GM21786 (cell line): ENCODE measurements at regions not wholly inside any gene's neighbourhood (a gene's known extent, or its start where the extent isn't known, plus 50 kb on each side); places are given as distances from the start of the nearest gene placed in this dataset.

ENCODE experiments used
- ATAC-seq: cut with Tn5 transposase; IDR thresholded peaks from one replicate; pipeline ENCODE4 v1.9.1; 2021; ENCODE audit not compliant: unreplicated experiment

GRCh38 chr3:16103472-16103871 is 71.0 kb upstream of the GALNT15 start:
- no peak for ATAC-seq

GRCh38 chr3:16104156-16104555 is 70.3 kb upstream of the GALNT15 start:
- no peak for ATAC-seq

- ATAC-seq, result no peak
Observed at GRCh38 chr3:16106050-16106449, 68.4 kb upstream of the GALNT15 start.

GRCh38 chr3:16108424-16108823 is 66.1 kb upstream of the GALNT15 start:
- ATAC-seq, result no peak

GRCh38 chr3:16109929-16110328 is 64.6 kb upstream of the GALNT15 start:
- no peak for ATAC-seq

- no peak for ATAC-seq
Observed at GRCh38 chr3:16112910-16113504, 61.5 kb upstream of the GALNT15 start.

GRCh38 chr3:16113704-16114103 is 60.8 kb upstream of the GALNT15 start:
- no peak for ATAC-seq

GRCh38 chr3:16114429-16114828 is 60.1 kb upstream of the GALNT15 start:
- ATAC-seq, result no peak

GRCh38 chr3:16114930-16115329 is 59.5 kb upstream of the GALNT15 start:
- ATAC-seq, result no peak

- ATAC-seq, result no peak
Observed at GRCh38 chr3:16118396-16118795, 56.1 kb upstream of the GALNT15 start.

- no peak for ATAC-seq
Observed at GRCh38 chr3:16119887-16120286, 54.6 kb upstream of the GALNT15 start.

GRCh38 chr3:16121391-16121790 is 53.1 kb upstream of the GALNT15 start:
- no peak for ATAC-seq

- no peak for ATAC-seq
Observed at GRCh38 chr3:16122155-16122554, 52.3 kb upstream of the GALNT15 start.

GRCh38 chr3:16122661-16123060 is 51.8 kb upstream of the GALNT15 start:
- no peak for ATAC-seq

- no peak for ATAC-seq
Observed at GRCh38 chr3:16124636-16125035, 49.8 kb upstream of the GALNT15 start.
